ENCODE measurements at regions not wholly inside any gene's neighbourhood (a gene's known extent, or its start where the extent isn't known, plus 50 kb on each side); places are given as distances from the start of the nearest gene placed in this dataset.

GRCh38 chr4:164402554-164402953 is 351.4 kb upstream of the SMIM31 start:
- H3K27me3 ChIP-seq (replicated peaks; ENCODE audit: control insufficient read depth, insufficient read depth, low read length) = no peaks in the 10 kb centered on the region
- TF ChIP-seq, protein P1, sequence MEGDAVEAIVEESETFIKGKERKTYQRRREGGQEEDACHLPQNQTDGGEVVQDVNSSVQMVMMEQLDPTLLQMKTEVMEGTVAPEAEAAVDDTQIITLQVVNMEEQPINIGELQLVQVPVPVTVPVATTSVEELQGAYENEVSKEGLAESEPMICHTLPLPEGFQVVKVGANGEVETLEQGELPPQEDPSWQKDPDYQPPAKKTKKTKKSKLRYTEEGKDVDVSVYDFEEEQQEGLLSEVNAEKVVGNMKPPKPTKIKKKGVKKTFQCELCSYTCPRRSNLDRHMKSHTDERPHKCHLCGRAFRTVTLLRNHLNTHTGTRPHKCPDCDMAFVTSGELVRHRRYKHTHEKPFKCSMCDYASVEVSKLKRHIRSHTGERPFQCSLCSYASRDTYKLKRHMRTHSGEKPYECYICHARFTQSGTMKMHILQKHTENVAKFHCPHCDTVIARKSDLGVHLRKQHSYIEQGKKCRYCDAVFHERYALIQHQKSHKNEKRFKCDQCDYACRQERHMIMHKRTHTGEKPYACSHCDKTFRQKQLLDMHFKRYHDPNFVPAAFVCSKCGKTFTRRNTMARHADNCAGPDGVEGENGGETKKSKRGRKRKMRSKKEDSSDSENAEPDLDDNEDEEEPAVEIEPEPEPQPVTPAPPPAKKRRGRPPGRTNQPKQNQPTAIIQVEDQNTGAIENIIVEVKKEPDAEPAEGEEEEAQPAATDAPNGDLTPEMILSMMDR (IDR thresholded peaks at IDR 0.05; ENCODE audit: insufficient read depth, low read length, poor library complexity, severe bottlenecking) = no peak
- no peak for DNase-seq (ENCODE audit: extremely low read depth, insufficient read length)
- H3K4me3 ChIP-seq (replicated peaks; ENCODE audit: low read depth, low read length) = no peak overlapping the region
- no peaks in the 10 kb centered on the region for H3K36me3 ChIP-seq (ENCODE audit: control insufficient read depth, insufficient read depth, low read length)

GRCh38 chr4:164405774-164406173 is 348.2 kb upstream of the SMIM31 start:
- no peaks in the 10 kb centered on the region for H3K36me3 ChIP-seq (ENCODE audit: control insufficient read depth, insufficient read depth, low read length)
- H3K27me3 ChIP-seq (replicated peaks; ENCODE audit: control insufficient read depth, insufficient read depth, low read length) = no peaks in the 10 kb centered on the region
- TF ChIP-seq, protein P1 (IDR thresholded peaks at IDR 0.05; ENCODE audit: insufficient read depth, low read length, poor library complexity, severe bottlenecking) = no peak
- H3K4me3 ChIP-seq (replicated peaks; ENCODE audit: low read depth, low read length) = no peak overlapping the region
- no peak for DNase-seq (ENCODE audit: extremely low read depth, insufficient read length)

GRCh38 chr4:164408831-164409230 is 345.1 kb upstream of the SMIM31 start:
- H3K4me3 ChIP-seq (replicated peaks; ENCODE audit: low read depth, low read length) = no peak overlapping the region
- TF ChIP-seq, protein P1 (IDR thresholded peaks at IDR 0.05; ENCODE audit: insufficient read depth, low read length, poor library complexity, severe bottlenecking) = no peak
- H3K36me3 ChIP-seq (ENCODE audit: control insufficient read depth, insufficient read depth, low read length) = no peaks in the 10 kb centered on the region
- DNase-seq (ENCODE audit: extremely low read depth, insufficient read length) = no peak
- no peaks in the 10 kb centered on the region for H3K27me3 ChIP-seq (replicated peaks; ENCODE audit: control insufficient read depth, insufficient read depth, low read length)

DNA sequence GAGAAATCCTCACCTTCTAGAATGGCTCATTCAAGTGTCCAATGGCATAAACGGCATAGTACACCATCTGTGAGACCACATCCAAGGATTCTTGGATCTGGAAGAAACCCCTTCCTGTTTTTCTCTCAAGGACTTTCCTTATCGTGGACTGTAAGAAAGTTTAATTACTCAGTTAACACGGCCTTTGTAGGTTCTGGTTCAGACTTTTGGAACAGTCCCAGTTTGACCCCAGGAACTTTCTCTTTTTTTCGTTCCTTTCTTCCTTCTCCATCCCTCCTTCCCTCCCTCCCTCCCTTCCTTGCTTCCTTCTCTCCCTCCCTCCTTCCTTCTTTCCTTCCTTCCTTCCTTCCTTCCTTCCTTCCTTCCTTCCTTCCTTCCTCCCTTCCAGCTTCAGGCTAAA is 343.5 kb upstream of the SMIM31 start:
- no peak overlapping the region for H3K4me3 ChIP-seq (replicated peaks; ENCODE audit: low read depth, low read length)
- H3K36me3 ChIP-seq (ENCODE audit: control insufficient read depth, insufficient read depth, low read length) = no peaks in the 10 kb centered on the region
- TF ChIP-seq, protein P1 (IDR thresholded peaks at IDR 0.05; ENCODE audit: insufficient read depth, low read length, poor library complexity, severe bottlenecking) = no peak
- H3K27me3 ChIP-seq (replicated peaks; ENCODE audit: control insufficient read depth, insufficient read depth, low read length) = no peaks in the 10 kb centered on the region
- DNase-seq (ENCODE audit: extremely low read depth, insufficient read length) = no peak

DNA sequence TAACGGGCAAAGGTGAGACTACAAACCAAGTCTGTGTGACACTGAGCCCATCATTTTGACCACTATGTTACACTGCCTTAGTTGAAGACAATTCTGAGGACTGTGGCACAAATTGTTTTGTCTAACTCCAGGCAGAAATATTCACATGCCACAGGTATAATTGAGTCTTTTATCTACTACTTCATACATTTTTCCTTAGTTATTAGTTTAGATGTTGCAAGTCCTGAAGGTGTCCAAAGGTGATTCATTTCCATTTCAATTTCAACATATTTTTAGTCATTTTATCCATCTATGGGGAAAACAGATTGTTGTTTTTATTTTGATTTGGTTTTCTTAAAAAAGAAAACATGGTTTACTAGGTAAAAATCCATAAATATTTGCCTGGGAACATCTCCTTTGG is 341.7 kb upstream of the SMIM31 start:
- H3K4me3 ChIP-seq (replicated peaks; ENCODE audit: low read depth, low read length) = no peak overlapping the region
- no peak for DNase-seq (ENCODE audit: extremely low read depth, insufficient read length)
- no peaks in the 10 kb centered on the region for H3K36me3 ChIP-seq (ENCODE audit: control insufficient read depth, insufficient read depth, low read length)
- TF ChIP-seq, protein P1 (IDR thresholded peaks at IDR 0.05; ENCODE audit: insufficient read depth, low read length, poor library complexity, severe bottlenecking) = no peak
- no peaks in the 10 kb centered on the region for H3K27me3 ChIP-seq (replicated peaks; ENCODE audit: control insufficient read depth, insufficient read depth, low read length)

DNA sequence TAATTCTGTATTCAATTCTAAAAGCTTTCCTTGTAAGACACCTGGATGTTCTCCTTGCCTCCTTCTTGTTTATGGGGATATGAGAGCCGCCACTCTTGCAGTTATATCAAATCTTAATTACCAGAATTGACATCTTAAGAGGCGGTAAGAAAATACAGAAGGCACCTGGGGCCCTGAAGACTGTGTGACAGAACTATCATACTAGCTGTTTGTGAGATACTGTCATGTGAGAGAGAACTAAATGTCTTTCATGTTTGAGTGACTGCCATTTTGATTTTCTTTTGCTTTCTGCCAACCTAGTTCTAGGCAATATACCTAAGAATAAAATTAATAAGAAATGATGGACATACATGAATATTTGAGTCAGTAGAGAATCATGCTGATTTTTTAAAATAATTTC is 340.2 kb upstream of the SMIM31 start:
- TF ChIP-seq, protein P1 (IDR thresholded peaks at IDR 0.05; ENCODE audit: insufficient read depth, low read length, poor library complexity, severe bottlenecking) = no peak
- no peaks in the 10 kb centered on the region for H3K36me3 ChIP-seq (ENCODE audit: control insufficient read depth, insufficient read depth, low read length)
- DNase-seq (ENCODE audit: extremely low read depth, insufficient read length) = no peak
- no peak overlapping the region for H3K4me3 ChIP-seq (replicated peaks; ENCODE audit: low read depth, low read length)
- no peaks in the 10 kb centered on the region for H3K27me3 ChIP-seq (replicated peaks; ENCODE audit: control insufficient read depth, insufficient read depth, low read length)

Data from GM06990 (cell line).